Psoas muscle (tissue), 7 donors: ENCODE measurements at regions not wholly inside any gene's neighbourhood (a gene's known extent, or its start where the extent isn't known, plus 50 kb on each side); places are given as distances from the start of the nearest gene placed in this dataset.

ENCODE experiments used
- ATAC-seq, 4 donors: fragments of 200-7000 bp; cut with Tn5 transposase; one replicate each; pipeline ENCODE4 v1.9.1; 2020; ENCODE audit warnings: moderate library complexity in 3 of 4, mild to moderate bottlenecking in 2 of 4
- DNase-seq, 2 donors: peaks; one replicate each; pipeline ENCODE4 v3.0.0-alpha.2; 2020
- H3K27ac ChIP-seq: fragments of 200-600 bp; one replicate; pipeline ENCODE4 v1.8.0; 2022
- H3K27me3 ChIP-seq, 3 donors: fragments of 200-600 bp in 1 of 3; one replicate each; pipeline versions ENCODE4 v1.6.1 to v1.8.0; 2013 to 2022; ENCODE audit warnings: low read length in 2 of 3, mild to moderate bottlenecking in 2 of 3, moderate library complexity in 1 of 3; ENCODE audit not compliant: insufficient read depth in 3 of 3
- H3K36me3 ChIP-seq, 2 donors: fragments of 200-600 bp in 1 of 2; one replicate each; pipeline versions ENCODE4 v1.6.1 to v1.8.0; 2013 to 2022; ENCODE audit warnings: low read depth in 1 of 2, mild to moderate bottlenecking in 1 of 2, moderate library complexity in 1 of 2; ENCODE audit not compliant: insufficient read depth in 1 of 2
- H3K4me1 ChIP-seq: fragments of 200-600 bp; one replicate; pipeline ENCODE4 v1.8.0; 2022
- H3K4me3 ChIP-seq: fragments of 200-600 bp; one replicate; pipeline ENCODE4 v1.8.0; 2022; ENCODE audit warnings: mild to moderate bottlenecking
- H3K9me3 ChIP-seq: fragments of 200-600 bp; one replicate; pipeline ENCODE4 v1.8.0; 2022
- CTCF ChIP-seq: fragments of 200-600 bp; IDR thresholded peaks from one replicate; pipeline ENCODE4 v1.8.0; 2022; ENCODE audit warnings: antibody characterized with exemption
- WGBS, 3 donors: extraction: QIAGEN DNeasy Blood & Tissue Kit; methylation state at CpG; one replicate each; pipeline versions ENCODE4 v1.1.6 to v1.1.7; 2013; 5-methylcytosine and 5-hydroxymethylcytosine counted together
- intact Hi-C, 2 donors: fragments of 100-400 bp; cut with DNase I; formaldehyde crosslinking; loops; one replicate each; pipeline versions ENCODE4 v1.11.0 to v1.14.2; 2022
- donor health status: healthy with polysubstance abuse.
- donor health status: DM: no; HTN: no; CAD: no; lungs with moderate emphysema.
- donor health status: Bipolar disorder and iron deficiency.
- donor health status: healthy.
- donor health status: DM: yes; HTN: yes; CAD: no.
- donor health status: DM: no; HTN: no; CAD: no.
- donor health status: DM: yes; HTN: yes; CAD: no.

- intact Hi-C loops: no loop called here
- H3K9me3 ChIP-seq: no peaks in the 10 kb centered on the region
- no peak for DNase-seq
- no peaks in the 10 kb centered on the region for H3K4me1 ChIP-seq
- TF ChIP-seq CTCF: no peak
- WGBS, 3 donors: 86 to 88% (median 87%) methylated on average over 1 of the region's 1 CpG
- no peak overlapping the region for H3K4me3 ChIP-seq
- H3K27ac ChIP-seq: no peak overlapping the region
- H3K27me3 ChIP-seq: no peaks in the 10 kb centered on the region
- H3K36me3 ChIP-seq: no peaks in the 10 kb centered on the region
- no peak for ATAC-seq
These were observed 844.8 kb downstream of the MAT2B start for GRCh38 chr5:164350236-164350635.

GRCh38 chr5:164351245-164351834 lies 845.9 kb downstream of the MAT2B start:
- Histone ChIP-seq H3K36me3 (no peaks in the 10 kb centered on the region), H3K27me3 (no peaks in the 10 kb centered on the region), H3K4me3 (no peak overlapping the region), H3K4me1 (no peaks in the 10 kb centered on the region), H3K27ac (no peak overlapping the region), H3K9me3 (no peaks in the 10 kb centered on the region)
- TF ChIP-seq CTCF: no peak
- intact Hi-C loops: no loop called here
- no peak for DNase-seq
- WGBS, 3 donors: 25 to 40% (median 28%) methylated on average over 2 of the region's 2 CpGs
- no peak for ATAC-seq

- Histone ChIP-seq H3K4me3 (no peak overlapping the region), H3K4me1 (no peaks in the 10 kb centered on the region), H3K9me3 (no peaks in the 10 kb centered on the region), H3K27me3 (no peaks in the 10 kb centered on the region), H3K36me3 (no peaks in the 10 kb centered on the region), H3K27ac (no peak overlapping the region)
- ATAC-seq (no peak), DNase-seq (no peak)
- WGBS, 3 donors: 16 to 20% (median 17%) methylated on average over 2 of the region's 2 CpGs
- TF ChIP-seq CTCF: no peak
- intact Hi-C loops: no loop called here
These were observed 847.3 kb downstream of the MAT2B start for GRCh38 chr5:164352695-164353094.

GRCh38 chr5:164353155-164353554 lies 847.7 kb downstream of the MAT2B start:
- no peak for TF ChIP-seq CTCF
- no peaks in the 10 kb centered on the region for H3K27me3 ChIP-seq
- ATAC-seq (no peak), DNase-seq (no peak)
- intact Hi-C loops: no loop called here
- H3K4me1 ChIP-seq: no peaks in the 10 kb centered on the region
- H3K4me3 ChIP-seq: no peak overlapping the region
- H3K9me3 ChIP-seq: no peaks in the 10 kb centered on the region
- no peak overlapping the region for H3K27ac ChIP-seq
- 5 to 16% (median 11%) methylated on average over 1 of the region's 1 CpG for WGBS, 3 donors
- H3K36me3 ChIP-seq: no peaks in the 10 kb centered on the region

GRCh38 chr5:164354139-164354751 lies 848.8 kb downstream of the MAT2B start:
- no peaks in the 10 kb centered on the region for H3K36me3 ChIP-seq
- no peak overlapping the region for H3K27ac ChIP-seq
- DNase-seq: no peak
- ATAC-seq: no peak
- H3K4me1 ChIP-seq: no peaks in the 10 kb centered on the region
- no peaks in the 10 kb centered on the region for H3K27me3 ChIP-seq
- TF ChIP-seq CTCF: no peak
- 81 to 89% (median 87%) methylated on average over 7 of the region's 7 CpGs for WGBS, 3 donors
- H3K9me3 ChIP-seq: no peaks in the 10 kb centered on the region
- no peak overlapping the region for H3K4me3 ChIP-seq
- intact Hi-C loops: no loop called here
